Left lobe of liver (tissue), 2 donors: ENCODE measurements at regions not wholly inside any gene's neighbourhood (a gene's known extent, or its start where the extent isn't known, plus 50 kb on each side); places are given as distances from the start of the nearest gene placed in this dataset.

ENCODE experiments used
- ATAC-seq: fragments of 200-7000 bp; cut with Tn5 transposase; one replicate; pipeline ENCODE4 v1.9.1; 2020; ENCODE audit warnings: mild to moderate bottlenecking, moderate library complexity
- DNase-seq: peaks from one replicate; pipeline ENCODE4 v3.0.0-alpha.2; 2020; ENCODE audit warnings: low spot score
- donor health status: DM: no; HTN: no; CAD: no; lungs with moderate emphysema.
- donor health status: DM: no; HTN: yes; CAD: no.

DNA sequence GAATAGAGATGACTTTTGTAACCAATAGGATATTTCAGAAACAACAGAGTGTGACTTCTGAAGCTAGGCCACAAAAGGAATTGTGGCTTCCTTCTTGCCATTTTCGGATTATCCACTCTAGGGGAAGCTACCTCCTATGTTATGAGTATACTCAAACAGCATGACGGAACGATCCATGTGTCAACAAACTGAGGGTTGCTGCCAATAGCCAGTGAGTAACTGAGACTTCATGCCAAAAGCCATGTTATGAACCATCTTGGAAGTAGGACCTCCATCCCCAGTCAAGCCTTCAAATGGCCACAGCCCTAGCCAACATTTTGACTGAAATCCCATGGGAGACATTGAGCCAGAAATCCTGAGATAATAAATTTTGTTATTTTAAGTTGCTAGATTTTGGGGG is 69.0 kb upstream of the IL6 start:
- no peak for DNase-seq
- ATAC-seq, result no peak

DNA sequence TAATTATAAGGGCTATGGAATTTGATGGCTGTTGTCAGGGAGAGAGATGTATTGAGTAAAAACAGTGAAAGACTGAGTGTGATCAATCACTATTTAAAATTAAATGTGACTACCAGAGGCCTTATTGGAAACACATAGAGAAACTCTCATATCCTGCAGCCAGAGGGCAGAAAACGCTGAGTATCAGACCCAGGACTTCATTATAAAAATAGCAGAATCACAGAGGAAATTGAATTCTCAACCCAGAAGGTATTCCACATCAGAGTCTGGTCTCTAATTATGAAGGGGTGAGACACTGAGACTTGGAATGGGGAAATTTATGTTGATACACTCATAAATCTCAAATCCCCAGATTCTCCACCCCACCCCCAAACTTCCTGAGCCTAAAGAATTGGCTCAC is 69.5 kb upstream of the IL6 start:
- ATAC-seq, result no peak
- no peak for DNase-seq

DNA sequence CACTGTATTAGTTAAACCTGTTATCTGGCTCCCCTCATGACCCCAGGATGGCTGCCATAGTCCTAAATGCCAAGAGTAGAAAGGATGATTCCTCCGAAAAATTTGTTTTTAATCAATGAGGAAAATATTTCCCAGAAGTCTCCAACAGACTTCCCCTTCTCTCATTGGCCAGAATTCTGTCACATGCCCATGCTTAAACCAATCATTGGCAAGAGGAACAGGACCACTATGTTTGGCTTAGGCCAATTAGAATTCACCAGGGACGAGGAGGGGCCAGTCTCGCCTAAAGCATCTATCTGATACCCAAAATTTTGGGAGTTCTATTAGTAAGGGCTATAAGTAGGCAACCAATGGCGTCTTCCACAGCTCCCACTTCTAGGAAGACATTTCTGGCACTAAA is 71.2 kb upstream of the IL6 start:
- DNase-seq, result no peak
- ATAC-seq, result no peak

DNA sequence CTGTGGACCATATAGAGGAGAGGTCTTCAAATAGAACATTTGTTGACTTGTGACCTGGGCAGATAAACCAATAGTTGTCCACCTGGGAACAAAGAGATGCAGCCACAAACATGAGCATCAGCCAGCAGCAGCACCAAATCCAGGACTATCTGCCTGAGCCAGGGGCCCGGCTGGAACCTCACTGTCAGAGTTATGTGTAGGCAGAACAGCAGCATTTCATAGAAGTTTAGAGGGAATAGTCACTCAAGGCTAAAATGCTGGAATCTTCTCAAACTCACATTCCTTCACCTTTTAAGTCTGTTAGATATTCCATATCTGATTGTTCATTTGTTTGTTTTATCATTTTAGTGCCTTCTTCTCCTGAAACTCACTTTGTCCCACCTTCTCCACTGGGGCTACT is 72.2 kb upstream of the IL6 start:
- DNase-seq (no peak), ATAC-seq (no peak)

DNA sequence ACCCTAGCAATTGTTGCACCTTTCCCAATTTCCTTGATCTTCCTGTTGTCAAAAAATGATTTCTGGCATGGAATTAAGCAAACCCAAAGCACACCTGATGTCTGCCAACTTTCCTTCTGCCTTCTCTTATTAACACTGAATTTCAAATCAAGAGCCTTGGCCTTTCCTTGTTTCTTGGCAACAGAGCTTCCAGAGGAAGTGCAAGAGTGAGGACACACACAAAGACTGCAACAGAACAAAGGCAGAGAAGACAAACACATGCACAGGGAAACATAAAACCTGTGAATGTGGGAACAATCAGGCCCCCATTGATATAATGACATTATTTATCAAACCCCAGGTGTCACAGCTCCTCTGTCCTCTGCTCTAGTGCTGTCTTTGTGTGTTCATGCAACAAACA is 73.0 kb upstream of the IL6 start:
- DNase-seq (no peak), ATAC-seq (no peak)

DNA sequence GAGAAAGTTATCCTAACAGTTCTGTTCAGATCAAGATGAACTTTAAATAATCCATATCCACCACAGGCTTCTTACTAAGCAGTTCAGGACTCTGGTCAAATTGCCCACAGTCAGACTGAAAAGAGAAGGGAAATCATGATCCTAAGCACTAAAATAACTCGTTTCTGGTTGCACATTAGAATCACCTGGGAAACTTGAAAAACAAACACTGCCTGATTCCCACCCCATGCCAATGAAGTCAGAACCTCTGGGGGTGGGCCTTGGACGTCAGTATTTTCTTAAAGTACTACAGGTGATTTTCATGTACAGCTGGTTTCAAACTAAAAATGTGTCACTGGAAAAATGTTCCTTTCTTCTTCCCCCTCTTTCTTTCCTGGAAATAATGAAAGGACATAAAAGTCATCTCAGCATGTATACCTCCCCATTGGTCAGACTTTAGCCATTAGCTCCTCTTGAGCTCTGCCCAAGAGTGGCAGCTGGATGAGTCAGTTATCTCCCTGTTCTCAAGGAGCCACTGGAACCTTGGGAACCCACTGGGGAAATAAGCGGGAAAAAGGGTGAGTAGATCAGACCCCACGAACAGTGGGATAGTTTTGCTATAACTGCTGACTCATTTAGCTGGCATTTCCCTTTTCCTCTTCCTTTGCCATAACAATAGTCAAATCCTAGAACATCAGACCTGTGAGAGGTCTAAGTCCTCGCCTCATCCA is 75.3 kb upstream of the IL6 start:
- ATAC-seq (no peak), DNase-seq (no peak)

DNA sequence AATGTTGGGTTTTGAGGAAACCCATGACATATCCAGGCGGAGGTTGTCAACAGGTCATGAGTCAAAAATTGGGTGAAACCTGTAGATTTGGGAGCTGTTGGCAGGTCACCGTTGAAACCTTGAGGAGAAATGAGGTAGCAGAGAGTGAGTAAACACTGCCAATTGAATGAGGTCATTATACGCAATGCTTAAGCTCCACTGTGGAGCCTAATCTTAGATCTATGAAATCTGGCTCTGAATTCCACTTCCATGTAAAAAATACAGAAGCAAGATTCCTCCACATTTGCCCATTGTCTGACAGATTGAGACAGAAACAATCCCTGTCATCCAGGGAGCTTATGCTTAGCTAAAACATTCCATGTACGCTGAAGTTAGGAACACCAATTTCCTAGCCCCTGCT is 76.0 kb upstream of the IL6 start:
- ATAC-seq (no peak), DNase-seq (no peak)

DNA sequence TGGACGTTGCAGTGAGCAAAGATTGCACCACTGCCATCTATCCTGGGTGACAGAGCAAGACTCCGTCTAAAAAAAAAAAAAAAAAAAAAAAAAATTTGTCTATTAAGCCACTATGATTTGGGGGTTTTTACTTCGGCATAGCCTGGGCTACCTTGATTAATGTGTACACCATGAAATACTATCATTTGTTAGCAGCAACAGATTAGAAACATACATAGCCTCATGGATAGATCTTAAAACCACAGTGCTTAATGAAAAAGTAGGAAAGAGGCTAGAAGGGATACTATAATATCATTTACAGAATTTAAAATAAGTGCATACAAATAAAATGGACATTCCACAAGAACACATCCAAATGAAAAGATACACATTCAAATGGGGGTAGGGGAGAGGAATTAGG is 77.3 kb upstream of the IL6 start:
- no peak for ATAC-seq
- DNase-seq, result no peak

DNA sequence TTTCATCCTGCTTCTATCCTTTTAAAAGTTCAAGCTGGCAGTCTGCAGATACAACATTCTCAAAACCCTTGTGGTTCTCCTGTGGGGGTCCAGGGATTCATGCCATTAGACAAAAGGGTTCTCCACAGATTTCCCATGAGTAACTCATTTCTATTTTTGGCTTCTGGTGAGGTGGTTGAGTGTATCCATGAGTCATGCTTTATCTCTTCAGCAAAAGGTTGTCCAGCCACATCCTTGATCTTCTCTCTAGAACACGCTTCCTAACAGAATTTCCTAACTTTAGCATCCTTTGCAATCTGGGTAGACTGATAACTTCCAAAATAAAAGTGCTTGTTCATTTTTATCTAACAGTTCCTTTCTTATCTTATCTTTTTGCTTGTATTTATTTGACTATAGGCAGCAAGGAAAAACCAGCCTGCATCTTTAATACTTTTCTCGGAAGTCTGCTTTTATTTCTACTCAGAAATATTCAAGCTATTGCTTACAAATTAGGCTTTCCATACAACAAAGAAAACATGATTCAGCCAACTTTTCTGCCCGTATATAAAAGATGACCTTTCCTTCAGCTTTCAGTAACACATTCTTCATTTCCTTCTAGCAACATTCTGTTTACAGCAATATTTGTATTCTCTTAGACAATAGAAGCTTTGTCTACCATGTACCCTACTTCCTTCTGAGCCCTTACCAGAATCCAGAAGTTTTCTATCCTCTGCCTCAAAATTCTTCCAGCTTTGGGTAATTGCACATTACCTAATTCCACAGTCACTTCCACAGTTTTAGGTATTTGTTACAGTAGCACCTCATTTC is 79.3 kb upstream of the IL6 start:
- DNase-seq (no peak), ATAC-seq (no peak)

DNA sequence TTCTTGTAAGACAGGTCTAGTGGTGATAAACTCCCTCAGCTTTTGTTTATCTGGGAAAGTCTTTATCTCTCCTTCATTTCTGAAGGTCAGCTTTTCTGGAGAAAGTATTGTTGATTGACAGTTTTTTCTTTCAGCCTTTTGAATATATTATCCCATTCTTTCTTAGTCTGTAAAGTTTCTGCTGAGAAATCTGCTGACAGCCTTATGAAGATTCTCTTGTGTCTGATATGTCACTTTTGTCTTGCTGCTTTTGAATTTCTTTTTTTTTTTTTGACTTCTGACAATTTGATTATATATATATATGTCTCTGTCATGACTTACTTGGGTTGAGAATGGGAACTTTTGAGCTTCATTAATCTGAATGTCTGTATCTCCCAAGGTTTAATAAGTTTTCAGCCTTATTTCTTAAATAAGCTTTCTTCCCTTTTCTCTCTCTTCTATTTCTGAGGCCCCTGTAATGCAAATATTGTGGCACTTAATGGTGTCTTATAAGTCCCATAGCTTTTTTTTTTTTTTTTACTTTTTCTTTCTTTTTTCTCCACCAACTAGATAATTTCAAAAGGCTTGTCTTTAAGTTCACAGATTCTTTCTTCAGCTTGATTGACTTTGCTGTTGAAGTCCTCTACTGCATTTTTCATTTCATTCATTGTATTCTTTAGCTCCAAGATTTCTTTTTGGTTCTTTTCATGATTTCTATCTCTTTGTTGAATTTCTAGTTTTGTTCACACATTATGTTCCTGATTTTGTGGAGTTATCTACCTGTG is 81.4 kb upstream of the IL6 start:
- DNase-seq (no peak), ATAC-seq (no peak)

DNA sequence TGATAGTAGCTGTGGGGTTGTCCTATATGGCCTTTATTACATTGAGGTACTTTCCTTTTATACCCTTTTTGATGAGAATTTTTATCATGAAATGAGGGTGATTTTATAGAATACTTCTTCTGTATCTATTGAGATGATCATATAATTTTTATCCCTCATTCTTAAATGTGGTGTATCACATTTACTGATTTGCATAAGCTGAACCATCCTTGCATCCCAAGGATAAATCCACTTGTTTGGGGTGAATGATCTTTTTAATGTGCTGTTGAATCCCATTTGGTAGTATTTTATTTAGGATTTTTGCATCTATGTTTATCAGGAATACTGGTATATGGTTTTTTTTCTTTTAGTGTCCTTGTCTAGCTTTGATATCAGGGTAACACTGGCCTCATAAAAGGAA is 84.5 kb upstream of the IL6 start:
- DNase-seq (no peak), ATAC-seq (no peak)

DNA sequence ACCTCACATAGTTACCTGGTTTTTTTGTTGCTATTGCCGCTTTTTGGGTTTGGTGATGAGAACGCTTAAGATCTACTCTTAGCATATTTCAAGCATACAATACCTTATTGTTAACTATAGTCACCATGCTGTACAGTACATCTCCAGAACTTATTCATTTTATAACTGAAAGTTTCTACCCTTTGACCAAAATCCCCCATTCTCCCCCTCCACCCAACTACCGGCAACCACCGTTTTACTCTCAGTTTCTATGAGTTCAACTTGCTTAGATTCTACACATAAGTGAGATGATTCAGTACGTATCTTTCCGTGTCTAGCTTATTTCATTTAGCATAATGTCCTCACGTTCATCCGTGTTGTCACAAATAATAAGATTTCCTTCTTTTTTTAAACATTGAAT is 86.7 kb upstream of the IL6 start:
- ATAC-seq (no peak), DNase-seq (no peak)

DNA sequence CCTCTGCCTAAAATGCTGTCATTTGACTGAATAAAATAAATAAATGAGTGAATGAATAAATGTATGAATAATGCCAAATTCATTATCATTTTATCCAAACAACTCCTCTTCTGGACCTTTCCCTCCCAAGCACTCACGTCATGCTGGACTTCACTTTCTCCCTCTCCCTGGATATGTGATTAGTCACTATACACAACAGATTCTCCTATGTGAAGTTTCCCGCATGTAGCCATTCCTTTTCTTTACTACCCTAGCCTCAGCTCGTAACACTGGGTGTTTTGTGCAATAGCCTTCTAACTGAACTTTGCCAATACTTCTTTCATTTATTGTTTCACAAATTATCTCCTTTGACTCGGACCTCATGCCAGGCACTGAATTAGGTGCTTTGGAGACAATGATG is 87.6 kb upstream of the IL6 start:
- ATAC-seq (no peak), DNase-seq (no peak)

DNA sequence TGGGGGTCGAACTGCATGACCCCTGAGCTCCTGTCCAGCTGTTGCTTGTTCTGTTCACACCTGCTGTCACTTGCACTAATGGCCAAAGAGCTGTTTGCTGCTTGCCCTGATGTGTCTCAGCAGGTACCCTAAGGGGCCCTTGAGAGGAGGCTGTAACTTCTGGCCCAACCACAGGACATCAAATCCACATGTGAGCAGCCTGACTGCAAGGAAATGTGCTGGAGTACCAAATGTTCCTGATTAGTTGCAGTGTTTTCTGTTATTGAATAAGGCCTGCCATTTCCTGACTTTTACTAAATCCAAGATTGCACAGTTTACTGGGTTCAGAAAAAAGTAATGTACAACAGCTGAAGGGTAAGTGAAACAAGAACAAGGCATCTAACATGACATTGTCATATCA is 91.7 kb upstream of the IL6 start:
- DNase-seq (no peak), ATAC-seq (no peak)

DNA sequence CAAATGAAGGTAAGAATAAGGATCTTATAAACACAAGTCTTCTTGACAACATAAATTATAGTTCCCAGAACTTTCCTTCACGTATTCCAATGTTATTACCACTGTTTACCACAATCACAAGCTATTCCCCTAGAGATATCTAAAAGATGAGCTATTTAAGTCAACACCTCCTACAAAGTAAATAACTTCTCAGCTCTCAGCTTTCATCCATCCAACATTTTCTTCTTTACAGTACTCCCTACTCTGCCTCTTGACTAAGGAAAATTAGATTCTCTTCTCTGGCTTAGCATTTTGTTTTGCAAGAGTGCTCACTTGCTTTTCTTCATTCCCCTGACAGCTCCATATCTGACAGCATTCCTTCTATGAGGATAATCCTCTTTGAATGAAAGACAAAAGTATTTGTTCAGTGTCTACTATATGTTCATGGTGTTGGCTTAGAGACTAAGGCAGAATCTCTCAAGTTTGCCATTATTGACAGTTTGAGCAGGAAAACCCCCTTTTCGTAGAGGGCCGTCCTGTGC is 93.0 kb upstream of the IL6 start:
- DNase-seq (no peak), ATAC-seq (no peak)

DNA sequence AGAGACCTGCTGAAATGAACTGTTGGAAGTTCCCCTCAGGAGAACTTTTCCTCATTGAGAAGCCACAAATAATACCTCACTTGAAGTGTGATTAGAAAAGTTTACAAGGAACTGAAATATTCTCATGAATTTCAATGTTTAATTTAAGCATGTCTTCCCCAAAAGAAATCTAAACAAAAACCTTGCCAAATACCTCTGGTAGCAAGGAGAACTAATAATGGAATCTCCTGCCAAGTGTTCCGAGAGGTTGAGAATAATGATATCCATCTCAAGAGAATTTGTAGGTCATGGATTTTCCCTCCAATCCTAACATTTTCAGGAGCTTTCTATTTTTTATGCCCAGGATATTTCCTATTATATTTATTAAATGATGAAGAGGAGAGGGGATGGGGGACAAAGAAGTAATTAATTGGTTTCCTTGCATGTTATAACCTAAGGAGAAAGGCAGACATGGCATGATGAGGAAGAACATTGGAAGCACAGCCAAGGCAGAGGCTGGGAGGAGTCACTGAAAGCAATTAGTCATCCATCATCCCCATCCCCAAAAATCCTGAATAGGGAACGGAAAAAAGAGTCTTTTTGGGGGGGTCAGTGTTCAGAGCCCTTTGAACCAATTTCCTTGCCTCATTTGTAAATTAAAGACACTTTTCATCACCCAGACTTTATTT is 93.6 kb upstream of the IL6 start:
- no peak for ATAC-seq

DNA sequence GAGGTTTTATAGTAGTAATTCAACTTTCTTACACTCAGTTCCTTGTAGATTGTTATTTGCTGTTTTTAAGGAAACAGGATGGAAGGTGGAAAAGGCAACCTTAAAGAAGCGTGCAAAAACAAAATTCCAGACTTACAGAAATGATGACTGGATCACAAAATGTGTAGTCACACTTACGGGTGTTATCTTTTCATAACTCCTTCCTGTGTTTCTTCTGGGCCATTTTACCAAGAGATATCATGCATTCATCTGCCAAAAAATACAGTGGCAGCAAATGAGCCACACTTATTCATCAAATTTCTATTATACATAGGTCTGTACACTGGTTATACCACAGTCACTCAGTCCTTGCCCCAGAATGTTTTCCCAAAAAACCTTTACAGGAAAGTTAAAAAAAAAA is 94.3 kb upstream of the IL6 start:
- ATAC-seq (no peak), DNase-seq (no peak)

More for the DNA sequence above, 93.6 kb upstream of the IL6 start:
- DNase-seq, result no peak

DNA sequence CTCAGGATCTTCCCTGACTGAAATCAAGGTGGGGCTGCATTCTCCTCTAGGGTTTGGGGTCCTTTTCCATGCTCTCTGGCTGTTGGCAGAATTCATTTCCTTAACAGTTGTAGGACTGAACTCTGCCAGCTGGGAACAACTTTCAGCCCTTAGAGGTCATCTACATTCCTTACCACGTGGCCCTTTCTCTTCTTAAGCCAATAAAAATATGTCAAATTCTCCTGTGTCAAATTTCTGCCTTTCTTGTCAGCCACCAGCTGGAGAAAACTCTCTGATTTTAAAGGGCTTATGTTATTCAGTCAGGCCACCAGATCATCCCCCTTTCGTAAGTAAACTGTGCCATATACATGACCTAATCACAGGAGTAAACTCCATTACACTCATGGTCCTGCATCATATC is 95.3 kb upstream of the IL6 start:
- ATAC-seq (no peak), DNase-seq (no peak)

DNA sequence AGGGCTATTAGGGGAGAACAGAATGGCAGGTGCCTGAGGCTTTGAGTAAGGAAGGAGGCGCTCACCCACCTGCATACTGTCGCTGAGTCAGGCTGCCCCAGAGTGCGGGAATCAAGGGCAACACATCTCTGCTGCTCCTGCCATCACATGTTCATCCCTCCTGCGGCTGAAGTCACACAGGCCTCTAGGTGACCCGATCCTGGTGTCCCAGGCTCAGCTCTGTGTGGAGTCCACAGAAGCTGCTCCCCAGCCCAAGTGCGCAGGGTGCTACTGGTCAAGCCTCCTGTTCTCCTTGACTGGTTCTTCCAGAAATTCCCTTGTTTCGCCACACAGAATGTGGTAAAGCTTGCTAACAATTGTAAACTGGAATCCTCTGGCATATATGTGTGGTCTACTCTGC is 96.9 kb upstream of the IL6 start:
- ATAC-seq (no peak), DNase-seq (no peak)

DNA sequence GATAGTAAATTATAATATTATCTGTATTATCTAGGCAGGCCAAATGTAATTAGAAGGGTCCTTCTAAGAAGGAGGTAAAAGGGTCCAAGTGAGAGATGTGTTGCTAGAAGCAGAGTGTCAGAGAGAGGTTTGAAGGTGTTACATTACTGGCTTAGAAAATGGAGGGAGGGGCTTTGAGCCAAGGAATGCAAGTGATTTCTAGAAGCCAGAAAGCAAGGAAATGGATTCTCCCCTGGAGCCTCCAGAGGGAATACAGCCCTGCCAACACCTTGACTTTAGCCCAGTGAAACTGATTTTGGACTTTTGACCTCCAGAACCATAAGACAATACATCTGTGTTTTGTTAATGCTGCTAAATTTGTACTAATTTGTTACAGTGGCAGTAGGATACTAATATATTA is 97.9 kb upstream of the IL6 start:
- no peak for ATAC-seq
- DNase-seq, result no peak

DNA sequence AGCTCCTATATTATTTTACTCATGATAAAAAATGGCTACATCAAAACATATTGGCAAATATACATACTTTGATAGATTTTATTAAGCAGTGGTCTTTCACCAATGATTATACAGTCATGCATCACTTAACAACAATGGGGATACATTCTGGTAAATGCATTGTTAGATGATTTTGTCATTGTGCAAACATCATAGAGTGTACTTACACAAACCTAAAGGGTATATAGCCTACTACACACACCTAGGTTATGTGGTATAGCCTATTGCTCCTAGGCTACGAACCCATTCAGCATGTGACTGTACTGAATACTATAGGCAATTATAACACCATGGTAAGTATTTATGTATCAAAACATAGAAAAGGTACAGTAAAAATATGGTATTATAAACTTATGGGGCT is 98.9 kb upstream of the IL6 start:
- ATAC-seq (no peak), DNase-seq (no peak)
